ENCODE measurements at regions not wholly inside any gene's neighbourhood (a gene's known extent, or its start where the extent isn't known, plus 50 kb on each side); places are given as distances from the start of the nearest gene placed in this dataset.

GRCh38 chr9:129469988-129470316 lies 150.9 kb downstream of the C9orf50 start:
- no peak for DNase-seq

DNA sequence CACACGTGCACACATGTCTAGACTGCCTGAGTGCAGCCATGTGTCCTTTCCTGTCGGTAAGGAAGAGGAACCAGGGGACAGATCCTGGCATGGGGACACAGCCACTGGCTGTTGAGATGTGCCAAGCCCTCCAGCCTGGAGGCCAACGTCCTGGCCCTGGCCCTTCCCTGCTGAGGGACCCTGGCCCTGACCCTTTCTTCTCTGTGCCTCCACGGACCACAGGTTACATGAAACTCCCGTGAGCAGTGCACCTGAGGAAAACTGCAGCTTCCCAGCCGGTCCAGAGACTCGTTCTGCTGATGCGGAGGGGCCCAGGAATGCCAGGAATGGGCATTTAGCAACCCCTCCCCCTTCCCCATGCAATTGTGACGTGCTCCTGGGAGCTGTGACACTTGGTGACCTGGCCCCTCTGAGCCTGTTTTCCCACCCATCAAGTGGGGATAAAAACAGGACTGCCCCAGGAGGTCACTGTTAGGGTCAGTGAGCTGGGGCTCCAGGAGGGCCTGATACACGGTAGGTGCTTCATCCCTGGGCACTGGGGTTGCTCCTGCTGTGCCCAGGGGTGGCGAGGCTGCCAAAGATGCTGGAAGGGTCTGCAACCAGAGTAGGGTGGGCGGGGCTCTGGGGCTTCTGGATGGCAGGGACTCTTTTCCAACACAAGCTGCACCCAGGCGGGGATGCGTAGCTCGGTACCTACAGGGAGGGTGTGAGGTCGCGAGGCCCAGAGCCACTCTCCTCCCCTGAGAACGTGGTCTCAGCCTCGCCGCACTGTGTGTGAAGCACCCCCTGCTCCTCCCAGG lies 151.5 kb downstream of the C9orf50 start:
- no peak for DNase-seq

DNA sequence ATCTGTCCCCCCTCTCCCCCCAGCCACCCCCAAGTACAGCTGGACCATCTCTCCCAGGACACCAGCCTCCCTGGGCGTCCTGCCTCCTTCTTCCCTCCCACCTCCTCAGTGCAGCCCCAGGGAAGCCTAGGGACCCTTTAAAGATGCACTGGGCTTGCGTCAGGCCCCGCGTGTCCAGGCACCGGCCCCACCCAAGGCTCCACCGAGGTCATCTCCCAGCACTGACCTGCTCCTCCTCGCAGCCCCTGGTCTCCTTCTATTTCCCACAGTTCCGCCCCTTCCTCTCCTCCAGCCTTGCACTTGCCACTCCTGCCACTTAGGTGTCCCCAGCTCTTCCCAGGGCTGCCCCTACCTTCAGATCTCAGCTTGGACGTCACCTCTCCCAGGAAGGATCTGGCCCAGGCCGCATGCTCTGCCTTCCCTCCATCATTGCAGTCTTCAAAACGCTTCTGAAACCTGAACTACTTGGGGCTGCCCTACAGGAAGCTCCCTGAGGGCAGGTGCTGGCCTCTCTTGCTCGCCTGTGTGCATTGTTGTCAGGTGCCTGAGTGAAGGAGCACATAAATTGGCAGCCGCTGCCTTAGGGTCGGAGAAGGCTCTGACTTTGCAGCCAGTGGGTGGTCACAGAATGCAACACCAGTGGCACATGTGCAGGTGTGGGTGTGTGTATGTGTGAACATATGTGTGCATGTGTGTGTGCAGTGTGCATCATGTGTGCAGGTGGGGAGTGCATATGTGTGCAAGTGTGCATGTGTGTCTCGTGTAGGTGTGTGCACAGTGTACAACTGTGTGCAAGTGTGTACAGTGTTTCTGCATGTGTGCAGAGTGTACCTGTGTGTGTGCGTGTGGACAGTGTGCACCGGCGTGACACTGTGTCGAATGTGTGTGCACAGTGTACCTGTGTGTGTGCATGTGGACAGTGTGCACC lies 152.9 kb downstream of the C9orf50 start:
- DNase-seq, result no peak

DNA sequence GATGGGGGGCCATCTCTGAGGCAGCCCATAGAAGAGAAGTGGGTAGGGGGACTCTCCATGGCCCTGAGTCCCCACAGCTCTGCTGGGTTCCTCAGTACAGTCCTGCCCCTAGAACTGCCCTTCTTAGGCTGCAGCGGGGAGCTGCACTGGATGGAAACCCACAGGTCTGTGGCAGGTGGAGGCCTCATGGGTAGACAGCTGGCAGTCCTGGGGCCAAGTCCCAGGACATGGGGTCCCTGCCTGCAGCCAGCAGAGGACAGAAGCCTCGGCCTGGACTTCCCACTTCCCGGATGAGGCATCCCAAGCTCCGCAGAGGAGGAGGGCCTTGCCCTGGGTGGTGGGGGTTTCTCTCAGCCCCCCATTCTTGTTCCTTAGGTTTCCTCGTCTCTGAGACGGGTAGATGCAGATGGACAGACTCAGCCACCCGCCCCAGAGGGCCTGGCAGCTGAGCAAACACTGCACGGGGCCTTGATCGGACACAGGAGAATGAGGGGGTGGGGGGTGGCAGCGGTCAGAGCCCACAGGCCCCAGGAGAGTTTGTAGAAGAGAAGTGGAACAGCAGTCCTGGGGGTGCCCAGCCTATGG lies 153.8 kb downstream of the C9orf50 start:
- no peak for DNase-seq

DNA sequence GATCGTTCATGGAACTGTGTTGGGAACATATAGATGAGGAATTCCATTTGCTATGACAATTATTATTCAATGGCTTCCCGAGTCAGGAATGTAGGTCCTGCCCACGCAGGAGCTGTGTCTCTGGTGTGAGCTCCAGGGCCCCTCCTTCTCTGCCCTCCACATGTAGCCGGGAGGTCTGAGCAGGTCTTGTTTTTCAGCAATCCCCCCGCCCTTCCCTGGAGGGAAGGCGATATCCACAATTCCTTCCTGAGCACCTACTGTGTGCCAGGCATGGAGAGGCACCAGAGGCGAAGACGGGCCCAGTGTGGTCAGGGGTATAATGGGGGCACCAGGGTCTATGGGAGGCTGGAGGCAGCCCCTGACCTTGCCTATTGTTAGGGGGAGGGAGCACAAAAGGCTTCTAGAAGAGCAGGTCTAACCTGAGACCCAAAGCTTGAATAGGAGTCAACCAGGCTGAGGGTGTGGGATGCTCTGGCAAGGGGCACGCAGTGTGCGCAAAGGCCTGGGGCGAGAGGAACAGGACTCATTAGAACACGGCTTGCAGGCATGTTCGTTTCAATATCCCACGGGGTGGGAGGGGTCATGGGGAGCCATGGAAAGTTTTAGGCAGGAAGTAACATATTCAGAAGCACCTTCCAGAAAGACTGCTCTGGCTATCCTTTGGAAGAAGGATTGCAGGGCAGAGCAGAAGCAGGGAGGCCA lies 154.9 kb downstream of the C9orf50 start:
- DNase-seq, result no peak

GRCh38 chr9:129464972-129465833 lies 155.7 kb downstream of the C9orf50 start:
- DNase-seq, result no peak

- DNase-seq, result no peak
Measured at GRCh38 chr9:129463994-129464393, 156.9 kb downstream of the C9orf50 start.

DNA sequence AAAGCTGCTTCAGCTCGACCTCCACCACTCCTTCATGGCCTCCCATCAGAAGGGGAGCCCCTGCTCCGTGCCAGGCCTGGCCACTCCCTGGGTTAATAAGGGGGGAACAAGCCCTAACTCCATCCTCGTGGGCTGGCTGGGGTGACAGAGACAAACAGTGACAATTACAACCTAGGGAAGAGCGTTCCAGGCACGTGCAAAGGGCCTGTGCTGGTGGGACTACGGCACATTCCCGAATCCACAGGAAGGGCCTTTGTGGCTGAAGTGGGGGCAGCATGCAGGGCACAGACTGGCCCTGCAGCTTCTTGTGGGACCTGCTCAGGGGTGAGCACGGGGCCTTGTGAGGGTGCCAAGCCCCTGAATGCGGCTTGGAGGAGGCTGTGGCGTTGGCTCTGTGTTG lies 157.4 kb downstream of the C9orf50 start:
- no peak for DNase-seq

DNA sequence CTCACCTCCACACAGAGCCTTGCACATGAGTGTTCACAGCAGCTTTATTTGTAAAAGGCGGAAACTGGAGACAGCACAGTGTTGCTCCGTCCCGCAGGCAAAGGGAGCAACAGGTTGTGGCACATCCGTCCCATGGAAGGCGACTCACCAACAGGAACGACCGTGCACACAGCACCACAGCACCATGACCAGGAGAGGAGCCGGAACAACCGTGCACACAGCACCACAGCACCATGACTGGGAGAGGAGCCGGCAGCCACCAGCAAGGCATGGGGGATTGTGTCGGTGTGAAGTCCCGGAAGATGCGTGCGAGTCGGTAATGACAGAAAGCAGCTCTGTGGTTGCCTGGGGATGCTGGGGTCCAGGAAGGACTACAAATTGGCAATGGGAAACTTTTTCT lies 158.5 kb downstream of the C9orf50 start:
- no peak for DNase-seq

- DNase-seq, result peak; percentile 98
Measured at GRCh38 chr9:129460323-129461261, 160.3 kb downstream of the C9orf50 start.

GRCh38 chr9:129459547-129460322 lies 161.2 kb downstream of the C9orf50 start:
- peak; percentile 72 for DNase-seq

GRCh38 chr9:129458663-129459546 lies 162.0 kb downstream of the C9orf50 start:
- peak; percentile 98 for DNase-seq

DNA sequence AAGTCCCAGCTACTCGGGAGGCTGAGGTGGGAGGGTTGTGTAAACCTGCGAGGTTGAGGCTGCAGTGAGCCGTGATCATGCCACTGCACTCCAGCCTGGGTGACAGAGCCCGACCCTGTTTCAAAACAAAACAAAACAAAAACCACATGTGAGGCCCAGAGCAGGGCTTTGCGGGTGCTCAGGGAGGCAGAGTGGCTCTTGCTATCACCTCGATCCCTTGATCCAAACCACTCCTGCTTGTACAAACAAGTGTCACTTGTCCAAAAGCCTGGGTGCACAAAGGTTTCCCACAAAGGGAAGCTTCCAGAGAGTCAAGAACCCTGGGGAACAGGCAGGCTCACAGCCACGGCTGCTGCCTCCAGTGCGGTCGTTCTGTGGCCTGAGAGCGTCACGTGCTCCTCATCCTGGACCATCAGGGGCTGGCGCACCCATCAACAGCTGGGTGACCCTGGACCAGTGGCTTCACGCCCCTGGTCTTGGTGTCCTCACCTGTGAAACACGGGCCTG lies 162.7 kb downstream of the C9orf50 start:
- no peak for DNase-seq

- no peak for DNase-seq
Measured at GRCh38 chr9:129457325-129457779, 163.5 kb downstream of the C9orf50 start.

- no peak for DNase-seq
Measured at GRCh38 chr9:129456549-129457324, 164.2 kb downstream of the C9orf50 start.

- peak; percentile 66 for DNase-seq
Measured at GRCh38 chr9:129455151-129455995, 165.5 kb downstream of the C9orf50 start.

Data from NCI-H2171 (cell line).